Panc1 (cell line): ENCODE measurements at regions not wholly inside any gene's neighbourhood (a gene's known extent, or its start where the extent isn't known, plus 50 kb on each side); places are given as distances from the start of the nearest gene placed in this dataset.

Source experiments
- ATAC-seq: fragments of 200-7000 bp; cut with Tn5 transposase; 2 replicates; pipeline ENCODE4 v1.9.1; 2020; ENCODE audit warnings: mild to moderate bottlenecking, moderate library complexity
- BruUV-seq: library from RNA; stranded (reverse); fragments of 400-500 nt; replicated peaks from 2 replicates; lab custom pipeline; 2021; lab: Mats Ljungman, UMichigan
- CTCF ChIA-PET: fragments of 300-600 bp; sonication (Branson Sonifier 250); formaldehyde crosslinking; loops from one replicate; lab custom pipeline; 2022; ENCODE audit warnings: antibody characterized with exemption; lab: Charles Lee
- POLR2A ChIA-PET: fragments of 300-600 bp; sonication (Branson Sonifier 250); formaldehyde crosslinking; loops from one replicate; lab custom pipeline; 2022; ENCODE audit warnings: antibody characterized with exemption; lab: Charles Lee
- DNase-seq: peaks from one replicate; pipeline ENCODE4 v3.0.0-alpha.2; 2010; ENCODE audit warnings: low read depth, low spot score
- H3K27ac ChIP-seq: 2 replicates; pipeline ENCODE4 v1.5.1; 2011; ENCODE audit warnings: mild to moderate bottlenecking, low read length, inconsistent platforms
- H3K27me3 ChIP-seq: fragments of 200-500 bp; sonication (Bioruptor generic); 2 replicates; pipeline ENCODE4 v1.6.0; 2014; ENCODE audit warnings: low read length, inconsistent platforms; ENCODE audit not compliant: control insufficient read depth, insufficient read depth
- H3K36me3 ChIP-seq: fragments of 200-500 bp; sonication (Bioruptor generic); 2 replicates; pipeline ENCODE4 v1.5.1; 2014; ENCODE audit warnings: inconsistent platforms, mild to moderate bottlenecking, low read length, moderate library complexity; ENCODE audit not compliant: control insufficient read depth, insufficient read depth
- H3K4me1 ChIP-seq: 2 replicates; pipeline ENCODE4 v1.5.1; 2011; ENCODE audit warnings: inconsistent platforms, mild to moderate bottlenecking, low read length, moderate library complexity; ENCODE audit not compliant: control insufficient read depth, insufficient read depth
- H3K4me3 ChIP-seq, 2 experiments: 2 replicates each; pipeline ENCODE4 v1.5.1; 2011 to 2012; ENCODE audit warnings: low read depth in 2 of 2, low read length in 2 of 2, mild to moderate bottlenecking in 2 of 2, inconsistent platforms in 1 of 2, moderate library complexity in 1 of 2
- H3K9me3 ChIP-seq: fragments of 200-500 bp; sonication (Bioruptor generic); 2 replicates; pipeline ENCODE4 v1.5.1; 2014; ENCODE audit warnings: low read depth, mild to moderate bottlenecking, inconsistent platforms, low read length, moderate library complexity; ENCODE audit not compliant: control insufficient read depth, insufficient read depth
- CTCF ChIP-seq: fragments of 450-650 bp; IDR thresholded peaks from 2 replicates; pipeline ENCODE4 v1.5.1; 2017; ENCODE audit warnings: mild to moderate bottlenecking
- POLR2AphosphoS5 ChIP-seq: IDR thresholded peaks from 2 replicates; pipeline ENCODE4 v1.6.1; 2012; ENCODE audit warnings: mild to moderate bottlenecking, low read depth, low read length, moderate library complexity
- REST ChIP-seq, 2 experiments: IDR thresholded peaks; 2 replicates each; pipeline ENCODE4 v1.6.1; 2011 to 2012; ENCODE audit warnings: low read depth in 2 of 2, control low read depth in 1 of 2, low read length in 1 of 2, mild to moderate bottlenecking in 1 of 2, moderate library complexity in 1 of 2; ENCODE audit not compliant: insufficient read depth in 1 of 2
- SIN3A ChIP-seq: IDR thresholded peaks from 2 replicates; pipeline ENCODE4 v1.6.1; 2012; ENCODE audit warnings: low read depth, mild to moderate bottlenecking, low read length, moderate library complexity, borderline replicate concordance; ENCODE audit not compliant: insufficient read depth
- TCF7L2 ChIP-seq: IDR thresholded peaks from 2 replicates; pipeline ENCODE4 v1.6.1; 2011; ENCODE audit warnings: mild to moderate bottlenecking, low read depth, low read length, inconsistent platforms
- in situ Hi-C: cut with HindIII; loops from 2 replicates; pipeline ENCODE4 v1.10.0; 2016; ENCODE audit warnings: low sequenced_read_pairs, low pct_unique_long_range_greater_than_20kb
- intact Hi-C: fragments of 100-400 bp; cut with micrococcal nuclease; formaldehyde crosslinking; loops from one replicate; pipeline ENCODE4 v1.10.0; 2022; ENCODE audit not compliant: unreplicated experiment

- Histone ChIP-seq H3K36me3 (no peaks in the 10 kb centered on the region), H3K4me3 (no peak overlapping the region), H3K27me3 (peaks cover 5% of the 10 kb centered on the region; the same call in 1 of the 2 replicates), H3K27ac (no peak overlapping the region), H3K9me3 (no peaks in the 10 kb centered on the region), H3K4me1 (no peaks in the 10 kb centered on the region)
- TF ChIP-seq SIN3A (no peak), CTCF (no peak), POLR2AphosphoS5 (no peak), TCF7L2 (no peak), REST (IDR thresholded peaks at IDR 0.05; ENCODE audit: insufficient read depth in 1 of 2, low read depth in 2 of 2, low read length in 1 of 2) (no peak)
- ATAC-seq (no peak), DNase-seq (no peak)
- no TSS peak for BruUV-seq
- ChIA-PET CTCF (no interaction called here), POLR2A (no interaction called here)
- in situ Hi-C loops (no loop called here), intact Hi-C loops (no loop called here)
These were observed 54.8 kb upstream of the MSTN start for GRCh38 chr2:190117305-190117704.

- BruUV-seq: no TSS peak
- Histone ChIP-seq H3K9me3 (no peaks in the 10 kb centered on the region), H3K4me3 (no peak overlapping the region), H3K27me3 (0 out of 2 replicates have a peak, but pooled peaks cover 5% of the 10 kb centered on the region), H3K36me3 (no peaks in the 10 kb centered on the region), H3K4me1 (no peaks in the 10 kb centered on the region), H3K27ac (no peak overlapping the region)
- DNase-seq: no peak
- in situ Hi-C loops (no loop called here), intact Hi-C loops (no loop called here)
- CTCF ChIA-PET: no interaction called here
- POLR2A ChIA-PET: no interaction called here
- no peak for TF ChIP-seq REST (IDR thresholded peaks at IDR 0.05; ENCODE audit: insufficient read depth in 1 of 2, low read depth in 2 of 2, low read length in 1 of 2)
- no peak for TF ChIP-seq POLR2AphosphoS5
- TF ChIP-seq TCF7L2: no peak
- TF ChIP-seq SIN3A: no peak
- no peak for TF ChIP-seq CTCF
- ATAC-seq: no peak
These were observed 50.5 kb upstream of the MSTN start for GRCh38 chr2:190113000-190113399.
